HL-60/S4 (cell line): ENCODE measurements at regions not wholly inside any gene's neighbourhood (a gene's known extent, or its start where the extent isn't known, plus 50 kb on each side); places are given as distances from the start of the nearest gene placed in this dataset.
"Not testable (repeated sequence)": the region's sequence is repeated elsewhere in the genome, so short reads cannot be mapped to it uniquely, and the experiment has no call there.

Source experiments
- in situ Hi-C: fragments of 300-500 bp; cut with MboI; formaldehyde crosslinking; loops from 2 replicates; pipeline ENCODE4 v1.14.3; 2022; ENCODE audit warnings: low sequenced_read_pairs

GRCh38 chr12:59365133-59365532 is 230.7 kb upstream of the SLC16A7 start:
- in situ Hi-C loops = no loop called here

- in situ Hi-C loops = no loop called here
These were observed 238.0 kb upstream of the SLC16A7 start for GRCh38 chr12:59357811-59358210.

GRCh38 chr12:59346248-59346647 is 249.6 kb upstream of the SLC16A7 start:
- in situ Hi-C loops = not testable (repeated sequence)

- in situ Hi-C loops = no loop called here
These were observed 250.4 kb upstream of the SLC16A7 start for GRCh38 chr12:59345406-59345805.

GRCh38 chr12:59344224-59344623 is 251.6 kb upstream of the SLC16A7 start:
- in situ Hi-C loops = no loop called here

GRCh38 chr12:59329462-59329861 is 266.4 kb upstream of the SLC16A7 start:
- in situ Hi-C loops = no loop called here

- in situ Hi-C loops = not testable (repeated sequence)
These were observed 267.3 kb upstream of the SLC16A7 start for GRCh38 chr12:59328395-59329075.

- in situ Hi-C loops = not testable (repeated sequence)
These were observed 269.4 kb upstream of the SLC16A7 start for GRCh38 chr12:59326457-59326856.

- in situ Hi-C loops = no loop called here
These were observed 273.4 kb upstream of the SLC16A7 start for GRCh38 chr12:59322473-59322872.

- in situ Hi-C loops = no loop called here
These were observed 274.6 kb upstream of the SLC16A7 start for GRCh38 chr12:59321278-59321677.

GRCh38 chr12:59320112-59320511 is 275.7 kb upstream of the SLC16A7 start:
- in situ Hi-C loops = no loop called here

- in situ Hi-C loops = no loop called here
These were observed 276.9 kb upstream of the SLC16A7 start for GRCh38 chr12:59318940-59319339.

GRCh38 chr12:59317598-59317997 is 278.2 kb upstream of the SLC16A7 start:
- in situ Hi-C loops = no loop called here

- in situ Hi-C loops = no loop called here
These were observed 278.9 kb upstream of the SLC16A7 start for GRCh38 chr12:59316938-59317337.

GRCh38 chr12:59316354-59316753 is 279.5 kb upstream of the SLC16A7 start:
- in situ Hi-C loops = not testable (repeated sequence)

GRCh38 chr12:59314209-59314608 is 281.6 kb upstream of the SLC16A7 start:
- in situ Hi-C loops = no loop called here

GRCh38 chr12:59304077-59304721 is 291.6 kb upstream of the SLC16A7 start:
- in situ Hi-C loops = no loop called here

- in situ Hi-C loops = no loop called here
These were observed 297.5 kb upstream of the SLC16A7 start for GRCh38 chr12:59298296-59298695.

- in situ Hi-C loops = no loop called here
These were observed 301.6 kb upstream of the SLC16A7 start for GRCh38 chr12:59294221-59294620.

- in situ Hi-C loops = no loop called here
These were observed 312.8 kb upstream of the SLC16A7 start for GRCh38 chr12:59282999-59283398.

- in situ Hi-C loops = not testable (repeated sequence)
These were observed 322.3 kb upstream of the SLC16A7 start for GRCh38 chr12:59273561-59273960.

GRCh38 chr12:59268295-59268809 is 327.5 kb upstream of the SLC16A7 start:
- in situ Hi-C loops = no loop called here
